SK-N-SH (cell line): ENCODE measurements at regions not wholly inside any gene's neighbourhood (a gene's known extent, or its start where the extent isn't known, plus 50 kb on each side); places are given as distances from the start of the nearest gene placed in this dataset.

ENCODE experiments used
- CTCF ChIA-PET: fragments of 300-600, 350-600 bp; formaldehyde crosslinking; extraction: SDS; loops from one replicate; lab custom pipeline; 2021; lab: Yijun Ruan, JAX
- POLR2A ChIA-PET: fragments of 350-600 bp; sonication (Branson Sonifier 250); formaldehyde crosslinking; extraction: SDS; loops from one replicate; lab custom pipeline; 2020; ENCODE audit warnings: antibody characterized with exemption, inconsistent platforms; lab: Yijun Ruan, JAX
- DNase-seq: peaks from one replicate; pipeline ENCODE4 v3.0.0; 2012
- H2AFZ ChIP-seq: fragments of 200-600 bp; sonication (generic); 2 replicates; pipeline ENCODE4 v1.8.1; 2016; ENCODE audit warnings: antibody characterized with exemption, mild to moderate bottlenecking, low read depth
- H3F3A ChIP-seq: fragments of 200-600 bp; sonication (generic); replicated peaks from 2 replicates; pipeline ENCODE3; 2016; ENCODE audit warnings: antibody characterized with exemption, mild to moderate bottlenecking; ENCODE audit not compliant: insufficient read depth
- H3K27ac ChIP-seq, 2 experiments: fragments of 200-500 bp in 1 of 2; fragments of 200-600 bp in 1 of 2; sonication (Bioruptor generic) in 1 of 2; sonication (generic), shearing (Covaris generic) in 1 of 2; 2 replicates each; pipeline versions ENCODE4 v1.5.1 to v1.6.1; 2014 to 2016; ENCODE audit warnings: low read depth in 2 of 2, inconsistent platforms in 1 of 2, low read length in 1 of 2, mild to moderate bottlenecking in 1 of 2, mixed read lengths in 1 of 2
- H3K27me3 ChIP-seq: fragments of 200-600 bp; sonication (generic), shearing (Covaris generic); 2 replicates; pipeline ENCODE4 v1.6.1; 2016; ENCODE audit warnings: mixed run types; ENCODE audit not compliant: insufficient read depth
- H3K36me3 ChIP-seq, 2 experiments: fragments of 200-500 bp in 1 of 2; fragments of 200-600 bp in 1 of 2; sonication (Bioruptor generic) in 1 of 2; sonication (generic) in 1 of 2; replicated peaks in 1 of 2; 2 replicates each; pipeline versions ENCODE3 to v1.5.1; 2014 to 2016; ENCODE audit warnings: low read length in 1 of 2, mild to moderate bottlenecking in 1 of 2; ENCODE audit not compliant: insufficient read depth in 2 of 2, control insufficient read depth in 1 of 2
- H3K4me1 ChIP-seq, 2 experiments: fragments of 200-500 bp in 1 of 2; fragments of 200-600 bp in 1 of 2; sonication (Bioruptor generic) in 1 of 2; sonication (generic), shearing (Covaris generic) in 1 of 2; 2 replicates each; pipeline versions ENCODE4 v1.5.1 to v1.6.1; 2014 to 2016; ENCODE audit warnings: low read depth in 1 of 2, low read length in 1 of 2, mixed run types in 1 of 2; ENCODE audit not compliant: insufficient read depth in 2 of 2, control insufficient read depth in 1 of 2
- H3K4me2 ChIP-seq: fragments of 200-600 bp; sonication (generic), shearing (Covaris generic); 2 replicates; pipeline ENCODE4 v1.6.1; 2017; ENCODE audit warnings: mixed run types
- H3K4me3 ChIP-seq, 2 experiments: fragments of 200-500 bp in 1 of 2; fragments of 200-600 bp in 1 of 2; sonication (Bioruptor generic) in 1 of 2; sonication (generic), shearing (Covaris generic) in 1 of 2; 2 replicates each; pipeline versions ENCODE4 v1.5.1 to v1.8.1; 2014 to 2016; ENCODE audit warnings: low read depth in 2 of 2, inconsistent platforms in 1 of 2, low read length in 1 of 2, mild to moderate bottlenecking in 1 of 2, mixed read lengths in 1 of 2, moderate library complexity in 1 of 2
- H3K79me2 ChIP-seq: fragments of 200-600 bp; sonication (generic); 2 replicates; pipeline ENCODE4 v1.8.1; 2017; ENCODE audit warnings: mild to moderate bottlenecking; ENCODE audit not compliant: insufficient read depth
- H3K9ac ChIP-seq: fragments of 200-600 bp; sonication (generic); 2 replicates; pipeline ENCODE4 v1.6.1; 2017; ENCODE audit warnings: mixed run types
- H3K9me2 ChIP-seq: fragments of 200-600 bp; sonication (generic); 2 replicates; pipeline ENCODE4 v1.6.1; 2017; ENCODE audit warnings: mixed run types
- H3K9me3 ChIP-seq: fragments of 200-600 bp; sonication (generic); 2 replicates; pipeline ENCODE4 v1.6.1; 2017; ENCODE audit warnings: mixed run types, mild to moderate bottlenecking, moderate library complexity
- H4K20me1 ChIP-seq: fragments of 200-600 bp; sonication (generic); 2 replicates; pipeline ENCODE4 v1.6.1; 2017; ENCODE audit warnings: mild to moderate bottlenecking, mixed run types; ENCODE audit not compliant: insufficient read depth
- CHD2 ChIP-seq: fragments of 150-350 bp; IDR thresholded peaks from 2 replicates; pipeline ENCODE4 v1.6.1; 2018; ENCODE audit warnings: low read length; ENCODE audit not compliant: partially characterized antibody
- EP300 ChIP-seq, 2 experiments: IDR thresholded peaks; 2 replicates each; pipeline versions ENCODE4 v1.4.0 to v1.6.1; 2012; ENCODE audit warnings: borderline replicate concordance in 1 of 2, low read depth in 1 of 2, low read length in 1 of 2
- FOSL2 ChIP-seq: IDR thresholded peaks from 2 replicates; pipeline ENCODE4 v1.4.0; 2012; ENCODE audit warnings: low read depth, mild to moderate bottlenecking, moderate library complexity, borderline replicate concordance
- FOXM1 ChIP-seq: IDR thresholded peaks from 2 replicates; pipeline ENCODE4 v1.4.0; 2012; ENCODE audit warnings: low read depth, mild to moderate bottlenecking
- GABPA ChIP-seq: IDR thresholded peaks from 2 replicates; pipeline ENCODE4 v1.4.0; 2012; ENCODE audit warnings: low read depth, mild to moderate bottlenecking
- NFIC ChIP-seq: IDR thresholded peaks from 2 replicates; pipeline ENCODE4 v1.4.0; 2012; ENCODE audit warnings: borderline replicate concordance
- RCOR1 ChIP-seq: fragments of 150-350 bp; IDR thresholded peaks from 2 replicates; pipeline ENCODE4 v1.6.1; 2017; ENCODE audit warnings: antibody characterized with exemption, low read length
- RFX5 ChIP-seq: IDR thresholded peaks from 2 replicates; pipeline ENCODE4 v1.6.1; 2012; ENCODE audit warnings: mild to moderate bottlenecking, improper control_type of control experiment, low read length
- RXRA ChIP-seq: IDR thresholded peaks from 2 replicates; pipeline ENCODE4 v1.4.0; 2012; ENCODE audit warnings: low read depth, mild to moderate bottlenecking, borderline replicate concordance
- SIN3A ChIP-seq: IDR thresholded peaks from 2 replicates; pipeline ENCODE4 v1.6.1; 2012; ENCODE audit warnings: low read depth, mild to moderate bottlenecking, low read length, moderate library complexity, borderline replicate concordance
- SMC3 ChIP-seq: IDR thresholded peaks from 2 replicates; pipeline ENCODE4 v1.6.1; 2012; ENCODE audit warnings: low read depth, low read length, improper control_type of control experiment
- WGBS: methylation state at CpG from one replicate; pipeline ENCODE4 v1.1.6; 2017; ENCODE audit warnings: low lambda C conversion rate; 5-methylcytosine and 5-hydroxymethylcytosine counted together
- TF ChIP-seq, protein P1 (sequence below): fragments of 150-350 bp; IDR thresholded peaks from 2 replicates; pipeline ENCODE4 v1.6.1; 2017; ENCODE audit warnings: antibody characterized with exemption, low read length, low read depth, borderline replicate concordance
- TF ChIP-seq, protein P2 (sequence below): IDR thresholded peaks from 2 replicates; pipeline ENCODE4; 2012
- TF ChIP-seq, protein P3 (sequence below): IDR thresholded peaks from 2 replicates; pipeline ENCODE4 v1.4.0; 2012; ENCODE audit warnings: low read depth, borderline replicate concordance
- TF ChIP-seq, protein P4 (sequence below): fragments of 150-350 bp; IDR thresholded peaks from 2 replicates; pipeline ENCODE4 v1.6.1; 2016; ENCODE audit warnings: mild to moderate bottlenecking, low read depth, low read length
- TF ChIP-seq, protein P5 (sequence below): IDR thresholded peaks from 2 replicates; pipeline ENCODE4 v1.4.0; 2012; ENCODE audit warnings: low read depth, borderline replicate concordance
- TF ChIP-seq, protein P6 (sequence below): IDR thresholded peaks from 2 replicates; pipeline ENCODE4 v1.6.1; 2012; ENCODE audit warnings: mild to moderate bottlenecking, low read depth, low read length, moderate library complexity

DNA sequence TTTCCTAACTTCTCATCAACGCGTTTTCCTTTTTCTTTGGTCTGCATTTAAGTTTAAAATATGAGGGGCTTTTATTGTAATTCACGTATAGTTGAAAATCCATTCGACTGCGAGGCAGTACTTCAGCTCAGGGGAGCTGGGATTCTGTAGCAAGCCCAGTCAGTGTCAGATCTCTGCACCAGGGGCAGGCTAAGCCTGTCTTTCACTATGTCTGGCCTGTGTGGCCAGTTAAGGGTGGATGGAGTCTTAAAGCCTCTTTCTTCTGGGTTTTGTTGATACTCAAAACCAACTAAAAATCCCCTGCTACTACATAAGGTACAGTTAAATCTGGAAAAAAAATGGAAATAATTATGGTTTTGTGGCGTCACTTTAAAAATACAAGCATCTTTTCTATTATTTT is 124.7 kb downstream of the TYW3 start:
- Histone ChIP-seq H3K9me2 (no peaks in the 10 kb centered on the region), H3K4me3 (no peak overlapping the region), H4K20me1 (no peaks in the 10 kb centered on the region), H3K9me3 (no peaks in the 10 kb centered on the region), H3K79me2 (no peaks in the 10 kb centered on the region), H3K36me3 (no peaks in the 10 kb centered on the region), H3K4me1 (no peaks in the 10 kb centered on the region), H3K27ac (no peak overlapping the region), H3K27me3 (no peaks in the 10 kb centered on the region), H2AFZ (no peak overlapping the region), H3K9ac (no peak overlapping the region), H3F3A (no peaks in the 10 kb centered on the region), H3K4me2 (no peak overlapping the region)
- no peak for DNase-seq
- CTCF ChIA-PET = no interaction called here
- TF ChIP-seq, protein P1, sequence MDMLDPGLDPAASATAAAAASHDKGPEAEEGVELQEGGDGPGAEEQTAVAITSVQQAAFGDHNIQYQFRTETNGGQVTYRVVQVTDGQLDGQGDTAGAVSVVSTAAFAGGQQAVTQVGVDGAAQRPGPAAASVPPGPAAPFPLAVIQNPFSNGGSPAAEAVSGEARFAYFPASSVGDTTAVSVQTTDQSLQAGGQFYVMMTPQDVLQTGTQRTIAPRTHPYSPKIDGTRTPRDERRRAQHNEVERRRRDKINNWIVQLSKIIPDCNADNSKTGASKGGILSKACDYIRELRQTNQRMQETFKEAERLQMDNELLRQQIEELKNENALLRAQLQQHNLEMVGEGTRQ = no peak
- TF ChIP-seq, protein P2, sequence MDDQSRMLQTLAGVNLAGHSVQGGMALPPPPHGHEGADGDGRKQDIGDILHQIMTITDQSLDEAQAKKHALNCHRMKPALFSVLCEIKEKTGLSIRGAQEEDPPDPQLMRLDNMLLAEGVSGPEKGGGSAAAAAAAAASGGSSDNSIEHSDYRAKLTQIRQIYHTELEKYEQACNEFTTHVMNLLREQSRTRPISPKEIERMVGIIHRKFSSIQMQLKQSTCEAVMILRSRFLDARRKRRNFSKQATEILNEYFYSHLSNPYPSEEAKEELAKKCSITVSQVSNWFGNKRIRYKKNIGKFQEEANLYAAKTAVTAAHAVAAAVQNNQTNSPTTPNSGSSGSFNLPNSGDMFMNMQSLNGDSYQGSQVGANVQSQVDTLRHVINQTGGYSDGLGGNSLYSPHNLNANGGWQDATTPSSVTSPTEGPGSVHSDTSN = no peak
- TF ChIP-seq, protein P3, sequence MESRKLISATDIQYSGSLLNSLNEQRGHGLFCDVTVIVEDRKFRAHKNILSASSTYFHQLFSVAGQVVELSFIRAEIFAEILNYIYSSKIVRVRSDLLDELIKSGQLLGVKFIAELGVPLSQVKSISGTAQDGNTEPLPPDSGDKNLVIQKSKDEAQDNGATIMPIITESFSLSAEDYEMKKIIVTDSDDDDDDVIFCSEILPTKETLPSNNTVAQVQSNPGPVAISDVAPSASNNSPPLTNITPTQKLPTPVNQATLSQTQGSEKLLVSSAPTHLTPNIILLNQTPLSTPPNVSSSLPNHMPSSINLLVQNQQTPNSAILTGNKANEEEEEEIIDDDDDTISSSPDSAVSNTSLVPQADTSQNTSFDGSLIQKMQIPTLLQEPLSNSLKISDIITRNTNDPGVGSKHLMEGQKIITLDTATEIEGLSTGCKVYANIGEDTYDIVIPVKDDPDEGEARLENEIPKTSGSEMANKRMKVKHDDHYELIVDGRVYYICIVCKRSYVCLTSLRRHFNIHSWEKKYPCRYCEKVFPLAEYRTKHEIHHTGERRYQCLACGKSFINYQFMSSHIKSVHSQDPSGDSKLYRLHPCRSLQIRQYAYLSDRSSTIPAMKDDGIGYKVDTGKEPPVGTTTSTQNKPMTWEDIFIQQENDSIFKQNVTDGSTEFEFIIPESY = no peak
- TF ChIP-seq NFIC (no peak), GABPA (no peak)
- POLR2A ChIA-PET = no interaction called here
- WGBS = 44% methylated on average over 6 of the region's 6 CpGs

DNA sequence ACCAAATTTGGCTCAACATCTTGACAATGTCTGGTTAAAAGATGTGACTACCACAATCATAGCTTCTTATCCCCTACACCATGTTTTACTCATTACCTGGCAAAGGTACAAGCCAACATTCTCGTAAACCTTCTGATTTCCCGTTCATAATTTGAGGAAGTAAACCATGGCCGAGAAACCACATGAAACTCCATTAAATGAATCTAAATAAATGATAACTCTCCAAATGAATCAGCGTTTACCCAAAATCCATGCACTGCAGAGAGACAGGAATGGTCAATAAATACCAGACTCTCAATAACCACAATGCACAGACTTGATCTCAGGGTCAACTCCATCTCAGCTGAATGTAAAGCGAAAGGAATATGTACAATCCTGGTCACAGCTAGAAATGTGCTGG is 125.2 kb downstream of the TYW3 start:
- Histone ChIP-seq H3K4me3 (no peak overlapping the region), H3F3A (no peaks in the 10 kb centered on the region), H3K9me2 (no peaks in the 10 kb centered on the region), H2AFZ (no peak overlapping the region), H3K4me1 (no peaks in the 10 kb centered on the region), H3K36me3 (no peaks in the 10 kb centered on the region), H3K79me2 (no peaks in the 10 kb centered on the region), H3K4me2 (no peak overlapping the region), H4K20me1 (no peaks in the 10 kb centered on the region), H3K9ac (no peak overlapping the region), H3K27me3 (no peaks in the 10 kb centered on the region), H3K27ac (no peak overlapping the region), H3K9me3 (no peaks in the 10 kb centered on the region)
- ChIA-PET POLR2A (no interaction called here), CTCF (no interaction called here)
- DNase-seq = no peak
- 24% methylated on average over 5 of the region's 5 CpGs for WGBS
- TF ChIP-seq SMC3 (no peak), CHD2 (no peak), RXRA (no peak), RCOR1 (no peak), EP300 (IDR thresholded peaks at IDR 0.05; ENCODE audit: borderline replicate concordance in 1 of 2, low read depth in 1 of 2, low read length in 1 of 2) (no peak), RFX5 (no peak), SIN3A (no peak), FOSL2 (no peak), FOXM1 (no peak), NFIC (no peak)
- TF ChIP-seq, protein P1 = no peak
- TF ChIP-seq, protein P4, sequence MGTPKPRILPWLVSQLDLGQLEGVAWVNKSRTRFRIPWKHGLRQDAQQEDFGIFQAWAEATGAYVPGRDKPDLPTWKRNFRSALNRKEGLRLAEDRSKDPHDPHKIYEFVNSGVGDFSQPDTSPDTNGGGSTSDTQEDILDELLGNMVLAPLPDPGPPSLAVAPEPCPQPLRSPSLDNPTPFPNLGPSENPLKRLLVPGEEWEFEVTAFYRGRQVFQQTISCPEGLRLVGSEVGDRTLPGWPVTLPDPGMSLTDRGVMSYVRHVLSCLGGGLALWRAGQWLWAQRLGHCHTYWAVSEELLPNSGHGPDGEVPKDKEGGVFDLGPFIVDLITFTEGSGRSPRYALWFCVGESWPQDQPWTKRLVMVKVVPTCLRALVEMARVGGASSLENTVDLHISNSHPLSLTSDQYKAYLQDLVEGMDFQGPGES = no peak
- TF ChIP-seq, protein P5, sequence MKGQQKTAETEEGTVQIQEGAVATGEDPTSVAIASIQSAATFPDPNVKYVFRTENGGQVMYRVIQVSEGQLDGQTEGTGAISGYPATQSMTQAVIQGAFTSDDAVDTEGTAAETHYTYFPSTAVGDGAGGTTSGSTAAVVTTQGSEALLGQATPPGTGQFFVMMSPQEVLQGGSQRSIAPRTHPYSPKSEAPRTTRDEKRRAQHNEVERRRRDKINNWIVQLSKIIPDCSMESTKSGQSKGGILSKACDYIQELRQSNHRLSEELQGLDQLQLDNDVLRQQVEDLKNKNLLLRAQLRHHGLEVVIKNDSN = no peak
- TF ChIP-seq, protein P6, sequence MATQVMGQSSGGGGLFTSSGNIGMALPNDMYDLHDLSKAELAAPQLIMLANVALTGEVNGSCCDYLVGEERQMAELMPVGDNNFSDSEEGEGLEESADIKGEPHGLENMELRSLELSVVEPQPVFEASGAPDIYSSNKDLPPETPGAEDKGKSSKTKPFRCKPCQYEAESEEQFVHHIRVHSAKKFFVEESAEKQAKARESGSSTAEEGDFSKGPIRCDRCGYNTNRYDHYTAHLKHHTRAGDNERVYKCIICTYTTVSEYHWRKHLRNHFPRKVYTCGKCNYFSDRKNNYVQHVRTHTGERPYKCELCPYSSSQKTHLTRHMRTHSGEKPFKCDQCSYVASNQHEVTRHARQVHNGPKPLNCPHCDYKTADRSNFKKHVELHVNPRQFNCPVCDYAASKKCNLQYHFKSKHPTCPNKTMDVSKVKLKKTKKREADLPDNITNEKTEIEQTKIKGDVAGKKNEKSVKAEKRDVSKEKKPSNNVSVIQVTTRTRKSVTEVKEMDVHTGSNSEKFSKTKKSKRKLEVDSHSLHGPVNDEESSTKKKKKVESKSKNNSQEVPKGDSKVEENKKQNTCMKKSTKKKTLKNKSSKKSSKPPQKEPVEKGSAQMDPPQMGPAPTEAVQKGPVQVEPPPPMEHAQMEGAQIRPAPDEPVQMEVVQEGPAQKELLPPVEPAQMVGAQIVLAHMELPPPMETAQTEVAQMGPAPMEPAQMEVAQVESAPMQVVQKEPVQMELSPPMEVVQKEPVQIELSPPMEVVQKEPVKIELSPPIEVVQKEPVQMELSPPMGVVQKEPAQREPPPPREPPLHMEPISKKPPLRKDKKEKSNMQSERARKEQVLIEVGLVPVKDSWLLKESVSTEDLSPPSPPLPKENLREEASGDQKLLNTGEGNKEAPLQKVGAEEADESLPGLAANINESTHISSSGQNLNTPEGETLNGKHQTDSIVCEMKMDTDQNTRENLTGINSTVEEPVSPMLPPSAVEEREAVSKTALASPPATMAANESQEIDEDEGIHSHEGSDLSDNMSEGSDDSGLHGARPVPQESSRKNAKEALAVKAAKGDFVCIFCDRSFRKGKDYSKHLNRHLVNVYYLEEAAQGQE = no peak
